Endothelial cell of umbilical vein (primary cell): ENCODE measurements at regions not wholly inside any gene's neighbourhood (a gene's known extent, or its start where the extent isn't known, plus 50 kb on each side); places are given as distances from the start of the nearest gene placed in this dataset.

Source experiments
- EZH2 ChIP-seq: IDR thresholded peaks from 2 replicates; pipeline ENCODE4 v1.6.1; 2012; ENCODE audit warnings: borderline replicate concordance, low read depth, mild to moderate bottlenecking, moderate library complexity, low read length, inconsistent platforms; ENCODE audit not compliant: severe bottlenecking
- FOS ChIP-seq: IDR thresholded peaks from 2 replicates; pipeline ENCODE4 v1.6.1; 2011; ENCODE audit warnings: mild to moderate bottlenecking, low read length, moderate library complexity, borderline replicate concordance; ENCODE audit not compliant: insufficient read depth
- JUN ChIP-seq: IDR thresholded peaks from 2 replicates; pipeline ENCODE4 v1.6.1; 2011; ENCODE audit warnings: borderline replicate concordance, low read depth; ENCODE audit not compliant: insufficient read length, insufficient read depth
- POLR2A ChIP-seq: IDR thresholded peaks from 2 replicates; pipeline ENCODE4 v1.6.1; 2012; ENCODE audit warnings: low read depth, mild to moderate bottlenecking, control low read depth, low read length
- POLR2AphosphoS5 ChIP-seq: IDR thresholded peaks from 2 replicates; pipeline ENCODE4 v1.6.1; 2012; ENCODE audit warnings: low read depth, mild to moderate bottlenecking, control low read depth, low read length, moderate library complexity; ENCODE audit not compliant: insufficient read depth
- TF ChIP-seq, protein P1 (sequence below), 2 donors: IDR thresholded peaks; 1 replicate in 1 of 2; 2 replicates in 1 of 2; pipeline ENCODE4 v1.5.1; 2011; ENCODE audit warnings: low read length in 2 of 2, mild to moderate bottlenecking in 2 of 2, moderate library complexity in 2 of 2, control low read depth in 1 of 2, inconsistent platforms in 1 of 2, low read depth in 1 of 2; ENCODE audit not compliant: insufficient read depth in 1 of 2; ENCODE audit errors: extremely low read depth in 1 of 2

DNA sequence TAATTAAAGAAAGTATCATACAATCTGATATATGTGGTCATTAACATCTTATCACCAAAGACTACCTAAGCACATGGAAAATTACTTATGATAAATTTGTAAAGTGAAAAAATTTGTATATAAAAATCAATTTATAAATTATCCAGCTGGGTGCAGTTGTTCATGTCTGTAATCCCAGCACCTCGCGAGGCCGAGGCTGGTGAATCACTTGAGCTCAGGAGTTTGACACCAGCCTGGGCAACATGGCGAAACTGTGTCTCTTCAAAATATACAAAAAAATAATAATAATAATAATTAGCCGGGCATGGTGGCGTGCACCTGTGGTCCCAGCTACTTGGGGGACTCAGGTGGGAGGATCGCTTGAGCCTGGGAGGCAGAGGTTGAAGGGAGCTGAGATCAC lies 82.8 kb upstream of the SYT6 start:
- TF ChIP-seq, protein P1, sequence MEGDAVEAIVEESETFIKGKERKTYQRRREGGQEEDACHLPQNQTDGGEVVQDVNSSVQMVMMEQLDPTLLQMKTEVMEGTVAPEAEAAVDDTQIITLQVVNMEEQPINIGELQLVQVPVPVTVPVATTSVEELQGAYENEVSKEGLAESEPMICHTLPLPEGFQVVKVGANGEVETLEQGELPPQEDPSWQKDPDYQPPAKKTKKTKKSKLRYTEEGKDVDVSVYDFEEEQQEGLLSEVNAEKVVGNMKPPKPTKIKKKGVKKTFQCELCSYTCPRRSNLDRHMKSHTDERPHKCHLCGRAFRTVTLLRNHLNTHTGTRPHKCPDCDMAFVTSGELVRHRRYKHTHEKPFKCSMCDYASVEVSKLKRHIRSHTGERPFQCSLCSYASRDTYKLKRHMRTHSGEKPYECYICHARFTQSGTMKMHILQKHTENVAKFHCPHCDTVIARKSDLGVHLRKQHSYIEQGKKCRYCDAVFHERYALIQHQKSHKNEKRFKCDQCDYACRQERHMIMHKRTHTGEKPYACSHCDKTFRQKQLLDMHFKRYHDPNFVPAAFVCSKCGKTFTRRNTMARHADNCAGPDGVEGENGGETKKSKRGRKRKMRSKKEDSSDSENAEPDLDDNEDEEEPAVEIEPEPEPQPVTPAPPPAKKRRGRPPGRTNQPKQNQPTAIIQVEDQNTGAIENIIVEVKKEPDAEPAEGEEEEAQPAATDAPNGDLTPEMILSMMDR (IDR thresholded peaks at IDR 0.05; ENCODE audit: extremely low read depth in 1 of 2, insufficient read depth in 1 of 2, low read depth in 1 of 2, low read length in 2 of 2) = no peak
- TF ChIP-seq EZH2 (no peak), FOS (no peak), POLR2A (no peak), POLR2AphosphoS5 (no peak), JUN (no peak)
